ENCODE measurements at regions not wholly inside any gene's neighbourhood (a gene's known extent, or its start where the extent isn't known, plus 50 kb on each side); places are given as distances from the start of the nearest gene placed in this dataset.
A peak's percentile ranks its signal among the peaks of the same experiment; 100 is the strongest.

DNA sequence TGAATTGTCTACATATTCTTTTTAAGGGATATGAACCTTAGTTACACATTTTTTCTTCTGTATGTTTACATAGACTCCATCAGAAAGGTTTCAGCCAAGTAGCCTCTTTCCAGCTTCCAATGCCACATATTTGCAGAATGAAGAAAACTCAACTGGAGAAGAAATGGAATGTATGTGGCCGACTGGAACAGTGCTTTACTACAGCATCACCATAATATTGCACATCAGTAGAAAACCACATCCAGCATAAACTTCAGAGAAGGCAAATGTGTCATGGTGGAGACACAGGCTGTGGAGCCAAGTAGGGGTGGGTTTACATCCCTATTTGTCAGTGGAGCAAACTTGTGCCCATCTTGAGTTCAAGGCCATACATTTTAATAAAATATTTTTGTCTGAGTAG, 204.8 kb upstream of the LDB2 start:
- TF ChIP-seq, protein P1, sequence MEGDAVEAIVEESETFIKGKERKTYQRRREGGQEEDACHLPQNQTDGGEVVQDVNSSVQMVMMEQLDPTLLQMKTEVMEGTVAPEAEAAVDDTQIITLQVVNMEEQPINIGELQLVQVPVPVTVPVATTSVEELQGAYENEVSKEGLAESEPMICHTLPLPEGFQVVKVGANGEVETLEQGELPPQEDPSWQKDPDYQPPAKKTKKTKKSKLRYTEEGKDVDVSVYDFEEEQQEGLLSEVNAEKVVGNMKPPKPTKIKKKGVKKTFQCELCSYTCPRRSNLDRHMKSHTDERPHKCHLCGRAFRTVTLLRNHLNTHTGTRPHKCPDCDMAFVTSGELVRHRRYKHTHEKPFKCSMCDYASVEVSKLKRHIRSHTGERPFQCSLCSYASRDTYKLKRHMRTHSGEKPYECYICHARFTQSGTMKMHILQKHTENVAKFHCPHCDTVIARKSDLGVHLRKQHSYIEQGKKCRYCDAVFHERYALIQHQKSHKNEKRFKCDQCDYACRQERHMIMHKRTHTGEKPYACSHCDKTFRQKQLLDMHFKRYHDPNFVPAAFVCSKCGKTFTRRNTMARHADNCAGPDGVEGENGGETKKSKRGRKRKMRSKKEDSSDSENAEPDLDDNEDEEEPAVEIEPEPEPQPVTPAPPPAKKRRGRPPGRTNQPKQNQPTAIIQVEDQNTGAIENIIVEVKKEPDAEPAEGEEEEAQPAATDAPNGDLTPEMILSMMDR (IDR thresholded peaks at IDR 0.05; ENCODE audit: insufficient read depth, low read length) = no peak
- DNase-seq (ENCODE audit: low read depth) = peak; percentile 84

DNA sequence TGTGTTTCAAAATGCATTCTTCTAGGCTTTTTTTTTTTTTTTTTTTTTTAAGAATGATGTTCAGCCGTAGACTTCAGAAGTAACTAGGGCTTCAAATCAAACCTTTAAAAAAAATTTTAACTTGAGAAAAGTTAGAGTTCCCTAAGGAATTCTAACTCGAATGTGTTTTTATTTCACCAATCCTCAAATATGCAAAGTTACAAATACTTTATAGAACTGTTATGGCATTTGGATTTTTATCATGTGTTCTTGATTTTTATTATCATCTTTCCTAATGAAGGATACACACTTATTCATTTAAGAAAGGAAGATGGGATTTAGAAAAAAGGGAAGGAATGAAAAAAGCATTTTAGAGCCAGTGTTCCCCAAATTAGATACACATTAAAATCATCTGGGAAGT, 200.6 kb upstream of the LDB2 start:
- TF ChIP-seq, protein P1 (IDR thresholded peaks at IDR 0.05; ENCODE audit: insufficient read depth, low read length) = no peak
- H3K4me3 ChIP-seq (ENCODE audit: low read depth, low read length) = no peak overlapping the region
- no peak for DNase-seq (ENCODE audit: low read depth)

More for the DNA sequence above, 204.8 kb upstream of the LDB2 start:
- no peak overlapping the region for H3K4me3 ChIP-seq (ENCODE audit: low read depth, low read length)

DNA sequence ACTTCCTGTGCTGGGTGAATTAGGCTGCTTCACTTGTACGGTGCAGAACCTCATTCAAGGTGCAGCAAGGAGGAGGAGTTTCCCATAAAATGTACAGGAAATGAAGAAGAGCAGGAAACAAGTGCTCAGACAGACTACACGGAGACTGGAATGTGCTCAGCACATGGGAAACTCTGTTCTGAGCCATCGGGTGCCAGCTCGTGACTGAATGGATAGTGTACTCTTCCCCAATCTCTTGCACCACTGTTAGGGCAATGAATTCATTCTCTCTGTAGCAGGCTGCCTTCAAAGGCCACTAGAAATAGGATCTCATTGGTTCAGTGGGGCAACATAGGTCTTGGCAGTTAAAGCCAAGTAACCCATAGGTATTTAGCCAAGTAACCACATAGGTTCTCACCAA, 200.0 kb upstream of the LDB2 start:
- no peak for DNase-seq (ENCODE audit: low read depth)
- H3K4me3 ChIP-seq (ENCODE audit: low read depth, low read length) = no peak overlapping the region
- TF ChIP-seq, protein P1 (IDR thresholded peaks at IDR 0.05; ENCODE audit: insufficient read depth, low read length) = no peak

DNA sequence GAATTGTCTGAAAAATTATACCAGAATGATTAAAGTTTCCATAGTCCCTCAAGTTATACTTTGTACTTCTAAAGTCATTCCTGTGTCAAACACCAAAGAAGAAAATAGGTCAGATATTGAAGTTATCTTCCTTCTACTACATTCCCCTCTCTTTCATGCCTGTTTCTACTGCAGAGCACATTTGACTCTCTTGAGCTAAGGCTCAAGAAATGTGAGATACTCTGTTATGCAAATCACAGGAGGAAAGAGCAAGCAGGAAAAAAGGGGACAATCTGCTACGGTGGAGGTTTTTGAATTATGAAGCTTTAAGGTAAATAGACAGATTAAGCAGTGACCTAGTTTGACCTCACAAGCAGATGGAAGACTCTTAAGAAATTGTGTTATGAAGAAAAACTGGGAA, 198.9 kb upstream of the LDB2 start:
- TF ChIP-seq, protein P1 (IDR thresholded peaks at IDR 0.05; ENCODE audit: insufficient read depth, low read length) = no peak
- DNase-seq (ENCODE audit: low read depth) = no peak
- no peak overlapping the region for H3K4me3 ChIP-seq (ENCODE audit: low read depth, low read length)

DNA sequence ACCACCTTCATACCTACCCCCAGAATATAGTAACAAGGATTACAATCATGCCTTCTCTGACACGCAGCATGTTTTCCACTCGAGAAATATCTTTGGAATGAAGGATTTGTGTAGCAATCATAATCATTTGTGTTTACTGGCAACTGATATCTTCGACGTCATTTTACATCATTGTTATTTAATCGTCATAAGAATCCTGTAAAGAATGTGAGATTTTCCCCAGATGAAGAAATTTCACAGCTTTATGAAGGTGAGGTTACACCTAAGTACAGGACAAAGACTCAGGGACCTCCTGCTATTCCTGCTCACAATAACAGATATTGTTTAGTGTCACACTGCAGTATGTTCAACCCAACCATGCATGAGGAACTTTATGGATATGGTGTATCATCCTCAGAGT, 198.2 kb upstream of the LDB2 start:
- no peak overlapping the region for H3K4me3 ChIP-seq (ENCODE audit: low read depth, low read length)
- TF ChIP-seq, protein P1 (IDR thresholded peaks at IDR 0.05; ENCODE audit: insufficient read depth, low read length) = no peak
- DNase-seq (ENCODE audit: low read depth) = no peak

DNA sequence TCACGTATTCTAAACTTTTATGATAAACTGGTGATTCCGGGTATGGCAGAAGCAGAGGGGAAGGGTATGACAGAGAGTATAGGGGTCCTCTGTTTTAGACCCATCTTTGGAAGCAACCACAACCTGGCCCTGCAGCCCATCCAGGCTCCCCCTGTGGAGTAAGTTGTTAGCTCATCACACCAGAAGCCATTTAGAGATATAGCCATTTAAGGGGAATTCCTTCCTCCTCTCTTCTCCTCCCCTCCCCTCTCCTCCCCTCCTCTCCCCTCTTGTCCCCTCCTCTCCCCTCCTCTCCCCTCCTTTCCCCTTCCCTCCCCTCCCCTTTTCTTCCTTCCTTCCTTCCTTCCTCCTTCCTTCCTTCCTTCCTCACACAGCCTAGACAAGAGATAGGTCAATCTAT, 197.3 kb upstream of the LDB2 start:
- TF ChIP-seq, protein P1 (IDR thresholded peaks at IDR 0.05; ENCODE audit: insufficient read depth, low read length) = no peak
- H3K4me3 ChIP-seq (ENCODE audit: low read depth, low read length) = no peak overlapping the region
- no peak for DNase-seq (ENCODE audit: low read depth)

DNA sequence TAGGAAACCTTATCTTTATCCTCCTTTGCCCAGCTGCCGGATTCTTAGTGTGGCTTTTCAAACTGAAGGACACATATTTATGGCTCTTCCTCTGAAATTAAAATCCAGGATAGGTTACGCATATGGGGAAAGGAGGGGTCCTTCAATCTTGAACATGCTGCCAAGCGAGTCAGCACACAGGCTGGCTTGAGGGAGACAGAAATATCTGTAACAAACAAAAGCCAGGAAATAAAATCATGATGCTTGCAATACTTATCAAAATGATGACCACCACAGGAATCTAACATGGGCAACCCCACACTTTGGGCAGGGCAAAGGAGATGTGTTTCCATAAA, 196.4 kb upstream of the LDB2 start:
- TF ChIP-seq, protein P1 (IDR thresholded peaks at IDR 0.05; ENCODE audit: insufficient read depth, low read length) = no peak
- DNase-seq (ENCODE audit: low read depth) = peak; percentile 67
- no peak overlapping the region for H3K4me3 ChIP-seq (ENCODE audit: low read depth, low read length)
